ENCODE measurements at regions not wholly inside any gene's neighbourhood (a gene's known extent, or its start where the extent isn't known, plus 50 kb on each side); places are given as distances from the start of the nearest gene placed in this dataset.

- TF ChIP-seq CTCF (IDR thresholded peaks at IDR 0.05) (peak; percentile 29 to 59 (median 58)), POLR2A (IDR thresholded peaks at IDR 0.05) (no peak), POLR2AphosphoS5 (IDR thresholded peaks at IDR 0.05) (no peak)
Measured at GRCh38 chr21:14737922-14738321, 191.8 kb upstream of the SAMSN1 start.

All from prostate gland (tissue), 2 donors.